GM13977 (cell line): ENCODE measurements at regions not wholly inside any gene's neighbourhood (a gene's known extent, or its start where the extent isn't known, plus 50 kb on each side); places are given as distances from the start of the nearest gene placed in this dataset.
"Not testable (repeated sequence)": the region's sequence is repeated elsewhere in the genome, so short reads cannot be mapped to it uniquely, and the experiment has no call there.

Experiments
- DNase-seq: peaks from one replicate; pipeline ENCODE4 v3.0.0; 2012; ENCODE audit warnings: low spot score
- CTCF ChIP-seq: IDR thresholded peaks from 2 replicates; pipeline ENCODE4 v1.5.1; 2012; ENCODE audit warnings: mild to moderate bottlenecking, control low read depth; ENCODE audit not compliant: insufficient read depth; ENCODE audit errors: extremely low read depth, missing control alignments
- in situ Hi-C: fragments of 300-500 bp; cut with MboI; formaldehyde crosslinking; loops from one replicate; pipeline ENCODE4 v1.12.0; 2022; ENCODE audit warnings: low sequenced_read_pairs, low pct_unique_long_range_greater_than_20kb, mixed read lengths, inconsistent platforms; ENCODE audit not compliant: unreplicated experiment

GRCh38 chr1:166484871-166485270 lies 318.1 kb upstream of the FAM78B start:
- in situ Hi-C loops, result loop anchor here (25.0 kb wide), 1 partner anchor 1098 kb away; no protein-coding TSS in a partner anchor
- no peak for DNase-seq

GRCh38 chr1:166485620-166486019 lies 318.8 kb upstream of the FAM78B start:
- no peak for TF ChIP-seq CTCF
- in situ Hi-C loops, result loop anchor here (25.0 kb wide), 1 partner anchor 1098 kb away; no protein-coding TSS in a partner anchor
- no peak for DNase-seq

More at GRCh38 chr1:166484871-166485270, 318.1 kb upstream of the FAM78B start:
- TF ChIP-seq CTCF, result no peak

- in situ Hi-C loops, result loop anchor here (25.0 kb wide), 1 partner anchor 1101 kb away; no protein-coding TSS in a partner anchor
- no peak for DNase-seq
- TF ChIP-seq CTCF, result no peak
Observed at GRCh38 chr1:166488327-166488726, 321.5 kb upstream of the FAM78B start.

- TF ChIP-seq CTCF, result no peak
- in situ Hi-C loops, result loop anchor here (25.0 kb wide), 1 partner anchor 1102 kb away; no protein-coding TSS in a partner anchor
- DNase-seq, result no peak
Observed at GRCh38 chr1:166489356-166489669, 322.5 kb upstream of the FAM78B start.

GRCh38 chr1:166489670-166490436 lies 323.1 kb upstream of the FAM78B start:
- TF ChIP-seq CTCF, result no peak
- peak; percentile 14 for DNase-seq
- in situ Hi-C loops, result loop anchor here (25.0 kb wide), 1 partner anchor 1103 kb away; no protein-coding TSS in a partner anchor

- TF ChIP-seq CTCF, result no peak
- peak; percentile 12 for DNase-seq
- in situ Hi-C loops, result loop anchor here (25.0 kb wide), 1 partner anchor 1103 kb away; no protein-coding TSS in a partner anchor
Observed at GRCh38 chr1:166490437-166490991, 323.7 kb upstream of the FAM78B start.

GRCh38 chr1:166493765-166494164 lies 327.0 kb upstream of the FAM78B start:
- not testable (repeated sequence) for DNase-seq
- in situ Hi-C loops, result loop anchor here (25.0 kb wide), 1 partner anchor 1106 kb away; no protein-coding TSS in a partner anchor
